ENCODE measurements at regions not wholly inside any gene's neighbourhood (a gene's known extent, or its start where the extent isn't known, plus 50 kb on each side); places are given as distances from the start of the nearest gene placed in this dataset.

- DNase-seq: no peak
- no peaks in the 10 kb centered on the region for H3K36me3 Mint-ChIP-seq
- H3K4me3 Mint-ChIP-seq: no peak overlapping the region
Observed at GRCh38 chr5:8905021-8905420, 640.9 kb downstream of the SEMA5A start.

GRCh38 chr5:8906303-8906967, 639.4 kb downstream of the SEMA5A start:
- Mint-ChIP-seq H3K4me1 (no peaks in the 10 kb centered on the region), H3K27ac (no peak overlapping the region), H3K36me3 (no peaks in the 10 kb centered on the region), H3K4me3 (no peak overlapping the region), H3K27me3 (no peaks in the 10 kb centered on the region), H3K9me3 (ENCODE audit: low read depth) (peaks cover 9% of the 10 kb centered on the region)
- CTCF ChIA-PET: no interaction called here
- ATAC-seq (no peak), DNase-seq (no peak)

More at GRCh38 chr5:8905021-8905420, 640.9 kb downstream of the SEMA5A start:
- ATAC-seq: no peak
- Mint-ChIP-seq H3K27ac (no peak overlapping the region), H3K4me1 (no peaks in the 10 kb centered on the region), H3K9me3 (ENCODE audit: low read depth) (peaks cover 11% of the 10 kb centered on the region), H3K27me3 (no peaks in the 10 kb centered on the region)
- CTCF ChIA-PET: no interaction called here

DNA sequence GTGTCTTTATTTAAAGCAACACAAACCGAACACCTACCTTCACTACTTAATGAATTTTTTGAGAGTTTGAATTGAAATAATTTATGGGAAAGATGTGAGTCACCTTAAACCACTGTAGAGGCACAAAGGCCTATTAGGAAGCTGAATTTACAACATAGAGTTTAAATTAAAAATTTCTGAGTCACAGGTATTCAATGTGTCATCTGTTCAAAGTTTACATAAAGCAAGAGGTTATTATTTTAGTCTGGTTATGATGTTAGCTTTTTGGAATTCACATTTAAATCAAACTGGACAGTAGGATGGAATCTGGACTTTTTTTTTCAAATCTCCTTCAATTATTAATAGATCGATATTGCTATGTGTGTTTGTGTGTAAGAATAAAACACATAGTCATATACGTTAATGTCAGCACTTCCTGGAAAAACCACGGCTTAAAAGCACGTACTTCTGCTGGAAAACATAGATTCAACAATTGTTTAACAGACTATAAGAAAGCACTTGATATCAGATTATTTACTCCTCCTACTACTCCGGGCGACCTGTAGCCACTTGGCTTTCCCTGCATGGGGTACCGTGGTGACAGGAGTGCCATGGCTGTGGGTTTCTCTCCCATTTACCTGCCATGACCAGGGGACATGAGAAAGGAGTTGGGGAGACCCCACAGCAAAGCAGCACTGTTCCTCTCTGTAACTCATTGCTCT, 638.6 kb downstream of the SEMA5A start:
- no peak for ATAC-seq
- DNase-seq: no peak
- no peaks in the 10 kb centered on the region for H3K4me1 Mint-ChIP-seq
- CTCF ChIA-PET: interaction anchor here (0.7 kb wide), 1 partner anchor 807 kb away, joined by 3 read pairs; no protein-coding TSS in a partner anchor
- H3K9me3 Mint-ChIP-seq (ENCODE audit: low read depth): peaks cover 5% of the 10 kb centered on the region
- no peaks in the 10 kb centered on the region for H3K36me3 Mint-ChIP-seq
- no peak overlapping the region for H3K27ac Mint-ChIP-seq
- no peaks in the 10 kb centered on the region for H3K27me3 Mint-ChIP-seq
- no peak overlapping the region for H3K4me3 Mint-ChIP-seq

GRCh38 chr5:8908055-8908683, 637.7 kb downstream of the SEMA5A start:
- Mint-ChIP-seq H3K4me3 (no peak overlapping the region), H3K4me1 (no peaks in the 10 kb centered on the region), H3K9me3 (ENCODE audit: low read depth) (peaks cover 5% of the 10 kb centered on the region), H3K27me3 (no peaks in the 10 kb centered on the region), H3K36me3 (no peaks in the 10 kb centered on the region), H3K27ac (no peak overlapping the region)
- CTCF ChIA-PET: interaction anchor here (0.7 kb wide), 1 partner anchor 808 kb away, joined by 3 read pairs; no protein-coding TSS in a partner anchor
- ATAC-seq: no peak
- DNase-seq: no peak

- H3K4me1 Mint-ChIP-seq: no peaks in the 10 kb centered on the region
- H3K36me3 Mint-ChIP-seq: no peaks in the 10 kb centered on the region
- no peak overlapping the region for H3K27ac Mint-ChIP-seq
- CTCF ChIA-PET: no interaction called here
- H3K4me3 Mint-ChIP-seq: no peak overlapping the region
- H3K9me3 Mint-ChIP-seq (ENCODE audit: low read depth): peaks cover 7% of the 10 kb centered on the region
- no peak for ATAC-seq
- no peaks in the 10 kb centered on the region for H3K27me3 Mint-ChIP-seq
- no peak for DNase-seq
Observed at GRCh38 chr5:8912106-8912505, 633.8 kb downstream of the SEMA5A start.

- Mint-ChIP-seq H3K27me3 (no peaks in the 10 kb centered on the region), H3K4me3 (no peak overlapping the region), H3K9me3 (ENCODE audit: low read depth) (peaks cover 10% of the 10 kb centered on the region), H3K4me1 (no peaks in the 10 kb centered on the region), H3K36me3 (no peaks in the 10 kb centered on the region), H3K27ac (no peak overlapping the region)
- CTCF ChIA-PET: no interaction called here
- ATAC-seq (no peak), DNase-seq (no peak)
Observed at GRCh38 chr5:8913522-8913921, 632.4 kb downstream of the SEMA5A start.

GRCh38 chr5:8919096-8919495, 626.8 kb downstream of the SEMA5A start:
- H3K27me3 Mint-ChIP-seq: no peaks in the 10 kb centered on the region
- H3K27ac Mint-ChIP-seq: no peak overlapping the region
- CTCF ChIA-PET: no interaction called here
- H3K4me1 Mint-ChIP-seq: no peaks in the 10 kb centered on the region
- ATAC-seq (no peak), DNase-seq (no peak)
- H3K9me3 Mint-ChIP-seq (ENCODE audit: low read depth): peaks cover 14% of the 10 kb centered on the region
- no peaks in the 10 kb centered on the region for H3K36me3 Mint-ChIP-seq
- H3K4me3 Mint-ChIP-seq: no peak overlapping the region

- H3K9me3 Mint-ChIP-seq (ENCODE audit: low read depth): peaks cover 20% of the 10 kb centered on the region
- CTCF ChIA-PET: no interaction called here
- H3K36me3 Mint-ChIP-seq: no peaks in the 10 kb centered on the region
- no peak overlapping the region for H3K27ac Mint-ChIP-seq
- H3K4me3 Mint-ChIP-seq: no peak overlapping the region
- no peaks in the 10 kb centered on the region for H3K27me3 Mint-ChIP-seq
- H3K4me1 Mint-ChIP-seq: no peaks in the 10 kb centered on the region
- DNase-seq: no peak
- ATAC-seq: no peak
Observed at GRCh38 chr5:8923526-8923925, 622.3 kb downstream of the SEMA5A start.

DNA sequence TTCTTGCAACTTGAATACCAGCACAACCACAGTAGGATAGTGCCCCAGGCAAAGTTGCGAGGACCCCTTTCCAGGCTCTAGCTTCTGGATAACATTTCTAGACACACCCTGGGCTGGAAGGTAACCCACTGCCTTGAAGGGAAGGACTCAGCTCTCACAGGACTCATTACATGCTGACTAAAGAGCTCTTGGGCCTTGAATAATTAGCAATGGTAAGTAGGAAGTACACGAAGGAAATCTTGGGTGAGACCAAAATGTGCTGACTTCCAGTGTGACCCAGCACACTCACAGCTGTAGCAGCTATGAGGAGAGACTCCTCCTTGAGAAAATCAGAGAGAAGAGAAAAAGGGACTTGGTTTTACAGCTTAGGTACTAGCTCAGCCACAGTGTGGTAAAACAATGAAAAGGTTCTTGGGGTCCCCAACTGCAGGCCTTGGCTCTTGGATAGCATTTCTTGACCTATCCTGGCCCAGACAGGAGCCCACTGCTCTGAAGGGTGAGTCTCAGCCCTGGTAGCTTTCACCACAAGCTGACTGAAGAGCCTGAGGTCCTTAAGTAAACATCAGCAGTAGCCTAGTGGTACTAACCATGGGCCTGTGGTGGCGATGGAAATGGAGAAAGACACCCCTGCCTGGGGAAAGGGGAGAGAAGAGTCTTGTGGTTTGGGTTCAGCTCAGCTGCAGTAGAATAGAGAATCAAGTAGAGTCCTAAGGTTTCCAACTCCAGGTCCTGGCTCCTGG, 621.7 kb downstream of the SEMA5A start:
- Mint-ChIP-seq H3K27me3 (no peaks in the 10 kb centered on the region), H3K27ac (no peak overlapping the region), H3K4me3 (no peak overlapping the region), H3K9me3 (ENCODE audit: low read depth) (peaks cover 20% of the 10 kb centered on the region), H3K36me3 (no peaks in the 10 kb centered on the region), H3K4me1 (no peaks in the 10 kb centered on the region)
- DNase-seq: no peak
- no peak for ATAC-seq
- CTCF ChIA-PET: no interaction called here

DNA sequence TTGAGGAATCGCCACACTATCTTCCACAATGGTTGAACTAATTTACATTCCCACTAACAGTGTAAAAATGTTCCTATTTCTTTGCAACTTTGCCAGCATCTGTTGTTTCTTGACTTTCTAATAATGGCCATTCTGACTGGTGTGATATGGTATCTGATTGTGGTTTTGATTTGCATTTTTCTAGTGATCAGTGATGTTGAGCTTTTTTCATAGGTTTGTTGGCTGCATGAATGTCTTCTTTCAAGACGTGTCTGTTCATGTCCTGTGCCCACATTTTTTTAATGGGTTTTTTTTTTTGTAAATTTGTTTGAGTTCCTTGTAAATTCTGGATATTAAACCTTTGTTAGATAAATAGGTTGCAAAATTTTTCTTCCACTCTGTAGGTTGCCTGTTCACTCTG, 615.9 kb downstream of the SEMA5A start:
- no peaks in the 10 kb centered on the region for H3K36me3 Mint-ChIP-seq

GRCh38 chr5:8934455-8934854, 611.4 kb downstream of the SEMA5A start:
- CTCF ChIA-PET: no interaction called here
- no peak overlapping the region for H3K4me3 Mint-ChIP-seq
- peaks cover 9% of the 10 kb centered on the region for H3K9me3 Mint-ChIP-seq (ENCODE audit: low read depth)
- no peaks in the 10 kb centered on the region for H3K36me3 Mint-ChIP-seq
- H3K27me3 Mint-ChIP-seq: no peaks in the 10 kb centered on the region
- DNase-seq: no peak
- H3K27ac Mint-ChIP-seq: no peak overlapping the region
- no peak for ATAC-seq
- no peaks in the 10 kb centered on the region for H3K4me1 Mint-ChIP-seq

More for the DNA sequence above, 615.9 kb downstream of the SEMA5A start:
- no peak overlapping the region for H3K4me3 Mint-ChIP-seq
- H3K9me3 Mint-ChIP-seq (ENCODE audit: low read depth): peaks cover 12% of the 10 kb centered on the region
- no peak overlapping the region for H3K27ac Mint-ChIP-seq
- no peaks in the 10 kb centered on the region for H3K27me3 Mint-ChIP-seq
- ATAC-seq (no peak), DNase-seq (no peak)
- CTCF ChIA-PET: no interaction called here
- H3K4me1 Mint-ChIP-seq: no peaks in the 10 kb centered on the region

GRCh38 chr5:8940934-8941333, 604.9 kb downstream of the SEMA5A start:
- Mint-ChIP-seq H3K4me1 (no peaks in the 10 kb centered on the region), H3K36me3 (no peaks in the 10 kb centered on the region), H3K27me3 (no peaks in the 10 kb centered on the region), H3K9me3 (ENCODE audit: low read depth) (peaks cover 4% of the 10 kb centered on the region), H3K27ac (no peak overlapping the region), H3K4me3 (no peak overlapping the region)
- DNase-seq (no peak), ATAC-seq (no peak)
- CTCF ChIA-PET: no interaction called here

DNA sequence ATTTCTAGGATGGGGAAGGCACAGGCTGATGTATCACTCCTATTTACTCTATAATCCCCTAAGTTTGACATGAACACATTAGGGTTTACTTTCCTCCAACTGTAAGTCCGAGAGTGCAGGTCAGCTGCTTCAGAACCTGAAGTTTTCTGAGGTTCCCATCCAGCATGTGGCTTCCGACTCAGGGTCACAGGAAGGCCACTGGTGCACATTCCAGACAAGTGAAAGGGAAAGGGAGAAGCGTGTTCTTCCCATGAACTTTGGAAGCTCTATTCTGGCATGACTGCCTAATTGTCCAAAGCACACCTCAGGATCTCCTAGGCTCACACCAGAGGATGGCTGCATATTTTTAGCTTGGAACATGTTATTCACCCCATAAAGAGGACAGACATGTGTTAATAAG, 602.6 kb downstream of the SEMA5A start:
- ATAC-seq (no peak), DNase-seq (no peak)
- CTCF ChIA-PET: no interaction called here
- Mint-ChIP-seq H3K4me3 (no peak overlapping the region), H3K36me3 (no peaks in the 10 kb centered on the region), H3K9me3 (ENCODE audit: low read depth) (peaks cover 2% of the 10 kb centered on the region), H3K4me1 (no peaks in the 10 kb centered on the region), H3K27ac (no peak overlapping the region), H3K27me3 (no peaks in the 10 kb centered on the region)

Measured in activated CD8-positive, alpha-beta memory T cell treated with anti-CD3 and anti-CD28 coated beads, Interleukin-2, amount 10 ng/mL, durations not matched to agents 7 days and 5 days (primary cell).